HG03108 (cell line): ENCODE measurements at regions not wholly inside any gene's neighbourhood (a gene's known extent, or its start where the extent isn't known, plus 50 kb on each side); places are given as distances from the start of the nearest gene placed in this dataset.

ENCODE experiments used
- ATAC-seq: cut with Tn5 transposase; IDR thresholded peaks from one replicate; pipeline ENCODE4 v1.9.1; 2021; ENCODE audit warnings: moderate library complexity; ENCODE audit not compliant: unreplicated experiment

GRCh38 chr15:93150910-93151881 is 62.2 kb upstream of the RGMA start:
- ATAC-seq, result no peak

- no peak for ATAC-seq
Measured at GRCh38 chr15:93146601-93147000, 57.6 kb upstream of the RGMA start.

- ATAC-seq, result no peak
Measured at GRCh38 chr15:93146196-93146595, 57.2 kb upstream of the RGMA start.

- ATAC-seq, result no peak
Measured at GRCh38 chr15:93144463-93145236, 55.6 kb upstream of the RGMA start.

GRCh38 chr15:93143186-93143585 is 54.2 kb upstream of the RGMA start:
- no peak for ATAC-seq

- no peak for ATAC-seq
Measured at GRCh38 chr15:93141371-93141794, 52.4 kb upstream of the RGMA start.

GRCh38 chr15:93139436-93139835 is 50.4 kb upstream of the RGMA start:
- no peak for ATAC-seq

GRCh38 chr15:93138681-93139250 is 49.8 kb upstream of the RGMA start:
- no peak for ATAC-seq
